T-helper 1 cell (primary cell): ENCODE measurements at regions not wholly inside any gene's neighbourhood (a gene's known extent, or its start where the extent isn't known, plus 50 kb on each side); places are given as distances from the start of the nearest gene placed in this dataset.
"Not testable (repeated sequence)": the region's sequence is repeated elsewhere in the genome, so short reads cannot be mapped to it uniquely, and the experiment has no call there.

ENCODE experiments used
- DNase-seq, 5 donors: peaks; one replicate each; pipeline ENCODE4 v3.0.0-alpha.2; 2012 to 2020

GRCh38 chr16:56011808-56012481 lies 136.8 kb upstream of the CES5A start:
- no peak for DNase-seq

- no peak for DNase-seq
Observed at GRCh38 chr16:56005958-56006357, 130.8 kb upstream of the CES5A start.

GRCh38 chr16:55999683-56000082 lies 124.5 kb upstream of the CES5A start:
- DNase-seq, result no peak

- no peak for DNase-seq
Observed at GRCh38 chr16:55993088-55993487, 117.9 kb upstream of the CES5A start.

- DNase-seq, result no peak
Observed at GRCh38 chr16:55992551-55992950, 117.4 kb upstream of the CES5A start.

GRCh38 chr16:55991843-55992242 lies 116.7 kb upstream of the CES5A start:
- DNase-seq, result no peak

GRCh38 chr16:55989569-55989907 lies 114.4 kb upstream of the CES5A start:
- DNase-seq, result no peak

- not testable (repeated sequence) for DNase-seq
Observed at GRCh38 chr16:55988850-55989568, 113.8 kb upstream of the CES5A start.

- no peak for DNase-seq
Observed at GRCh38 chr16:55988013-55988412, 112.8 kb upstream of the CES5A start.

- no peak for DNase-seq
Observed at GRCh38 chr16:55982597-55982996, 107.4 kb upstream of the CES5A start.

GRCh38 chr16:55981557-55981956 lies 106.4 kb upstream of the CES5A start:
- no peak for DNase-seq

GRCh38 chr16:55976815-55977214 lies 101.6 kb upstream of the CES5A start:
- no peak for DNase-seq

GRCh38 chr16:55971447-55971846 lies 96.3 kb upstream of the CES5A start:
- DNase-seq, result no peak

GRCh38 chr16:55968221-55968620 lies 93.0 kb upstream of the CES5A start:
- DNase-seq, result no peak

- no peak for DNase-seq
Observed at GRCh38 chr16:55964923-55965475, 89.8 kb upstream of the CES5A start.

- no peak for DNase-seq
Observed at GRCh38 chr16:55955845-55956244, 80.7 kb upstream of the CES5A start.

GRCh38 chr16:55955424-55955823 lies 80.3 kb upstream of the CES5A start:
- DNase-seq, result no peak

GRCh38 chr16:55954906-55955305 lies 79.7 kb upstream of the CES5A start:
- no peak for DNase-seq

- no peak for DNase-seq
Observed at GRCh38 chr16:55949518-55949917, 74.3 kb upstream of the CES5A start.

GRCh38 chr16:55948230-55948629 lies 73.1 kb upstream of the CES5A start:
- DNase-seq, result no peak

- no peak for DNase-seq
Observed at GRCh38 chr16:55947366-55947765, 72.2 kb upstream of the CES5A start.

- DNase-seq, result peak in 4 of 5 donors; percentile 10 to 29 (median 18)
Observed at GRCh38 chr16:55944377-55944802, 69.2 kb upstream of the CES5A start.

- DNase-seq, result no peak
Observed at GRCh38 chr16:55943267-55943666, 68.1 kb upstream of the CES5A start.

GRCh38 chr16:55942821-55943220 lies 67.6 kb upstream of the CES5A start:
- DNase-seq, result no peak
